Vagina (tissue), 2 donors: ENCODE measurements at regions not wholly inside any gene's neighbourhood (a gene's known extent, or its start where the extent isn't known, plus 50 kb on each side); places are given as distances from the start of the nearest gene placed in this dataset.

ENCODE experiments used
- POLR2A ChIP-seq, 2 donors: fragments of 450-650 bp; IDR thresholded peaks; one replicate each; pipeline ENCODE4 v1.6.1; 2017; ENCODE audit warnings: antibody characterized with exemption in 2 of 2, mild to moderate bottlenecking in 2 of 2, moderate library complexity in 2 of 2
- POLR2AphosphoS5 ChIP-seq, 2 donors: sonication (generic); formaldehyde crosslinking; IDR thresholded peaks; one replicate each; pipeline ENCODE4 v1.9.0; 2017; ENCODE audit warnings: antibody characterized with exemption in 2 of 2, mild to moderate bottlenecking in 2 of 2, low read depth in 1 of 2; ENCODE audit not compliant: insufficient read depth in 1 of 2
- TF ChIP-seq, protein P1 (sequence below), 3 experiments: fragments of 450-650 bp in 2 of 3; fragments of 200-600 bp in 1 of 3; sonication (generic) in 1 of 3; IDR thresholded peaks; one replicate each; pipeline ENCODE4 v1.5.1; 2017 to 2019; ENCODE audit warnings: antibody characterized with exemption in 3 of 3, mild to moderate bottlenecking in 2 of 3, moderate library complexity in 2 of 3

DNA sequence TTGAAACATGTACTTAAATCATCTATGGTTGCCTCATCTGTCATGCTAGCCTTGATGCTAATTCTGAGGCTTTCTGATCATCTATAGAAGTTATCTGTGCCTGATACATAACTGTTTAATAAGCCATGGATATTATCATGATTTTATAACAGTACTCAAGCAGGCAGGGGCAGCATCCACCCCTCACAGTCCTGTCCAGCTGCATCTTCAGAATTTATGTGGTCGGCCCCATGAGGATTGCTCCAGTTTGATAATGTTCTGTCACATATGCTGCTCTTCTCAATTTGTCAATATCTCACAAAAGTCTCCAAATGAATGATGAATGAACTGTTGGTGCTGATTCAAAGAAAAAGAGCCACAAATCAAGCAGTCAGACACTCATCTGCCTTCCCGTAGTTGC, 335.1 kb upstream of the POM121L12 start:
- TF ChIP-seq, protein P1, sequence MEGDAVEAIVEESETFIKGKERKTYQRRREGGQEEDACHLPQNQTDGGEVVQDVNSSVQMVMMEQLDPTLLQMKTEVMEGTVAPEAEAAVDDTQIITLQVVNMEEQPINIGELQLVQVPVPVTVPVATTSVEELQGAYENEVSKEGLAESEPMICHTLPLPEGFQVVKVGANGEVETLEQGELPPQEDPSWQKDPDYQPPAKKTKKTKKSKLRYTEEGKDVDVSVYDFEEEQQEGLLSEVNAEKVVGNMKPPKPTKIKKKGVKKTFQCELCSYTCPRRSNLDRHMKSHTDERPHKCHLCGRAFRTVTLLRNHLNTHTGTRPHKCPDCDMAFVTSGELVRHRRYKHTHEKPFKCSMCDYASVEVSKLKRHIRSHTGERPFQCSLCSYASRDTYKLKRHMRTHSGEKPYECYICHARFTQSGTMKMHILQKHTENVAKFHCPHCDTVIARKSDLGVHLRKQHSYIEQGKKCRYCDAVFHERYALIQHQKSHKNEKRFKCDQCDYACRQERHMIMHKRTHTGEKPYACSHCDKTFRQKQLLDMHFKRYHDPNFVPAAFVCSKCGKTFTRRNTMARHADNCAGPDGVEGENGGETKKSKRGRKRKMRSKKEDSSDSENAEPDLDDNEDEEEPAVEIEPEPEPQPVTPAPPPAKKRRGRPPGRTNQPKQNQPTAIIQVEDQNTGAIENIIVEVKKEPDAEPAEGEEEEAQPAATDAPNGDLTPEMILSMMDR (IDR thresholded peaks at IDR 0.05) = no peak
- TF ChIP-seq POLR2A (IDR thresholded peaks at IDR 0.05) = no peak
- TF ChIP-seq POLR2AphosphoS5 (IDR thresholded peaks at IDR 0.05; ENCODE audit: insufficient read depth in 1 of 2, low read depth in 1 of 2) = no peak
